IMR-90 (cell line): ENCODE measurements at regions not wholly inside any gene's neighbourhood (a gene's known extent, or its start where the extent isn't known, plus 50 kb on each side); places are given as distances from the start of the nearest gene placed in this dataset.
"Not testable (repeated sequence)": the region's sequence is repeated elsewhere in the genome, so short reads cannot be mapped to it uniquely, and the experiment has no call there.

Experiments used
- CTCF ChIP-seq: conservative IDR thresholded peaks from 2 replicates; pipeline ENCODE4 v1.5.1; 2012; ENCODE audit warnings: mild to moderate bottlenecking, low read depth, low read length, improper control_type of control experiment
- RAD21 ChIP-seq: IDR thresholded peaks from 2 replicates; pipeline ENCODE4 v1.6.1; 2012; ENCODE audit warnings: low read length, improper control_type of control experiment

GRCh38 chr7:149697767-149698166 lies 75.6 kb downstream of the ZNF467 start:
- not testable (repeated sequence) for TF ChIP-seq CTCF, RAD21
